Suppressor macrophage treated with lipopolysaccharide for 1 hour (primary cell): ENCODE measurements at regions not wholly inside any gene's neighbourhood (a gene's known extent, or its start where the extent isn't known, plus 50 kb on each side); places are given as distances from the start of the nearest gene placed in this dataset.

ENCODE experiments used
- DNase-seq, 3 donors: peaks; one replicate each; pipeline ENCODE4 v3.0.0-alpha.2; 2020 to 2022

DNA sequence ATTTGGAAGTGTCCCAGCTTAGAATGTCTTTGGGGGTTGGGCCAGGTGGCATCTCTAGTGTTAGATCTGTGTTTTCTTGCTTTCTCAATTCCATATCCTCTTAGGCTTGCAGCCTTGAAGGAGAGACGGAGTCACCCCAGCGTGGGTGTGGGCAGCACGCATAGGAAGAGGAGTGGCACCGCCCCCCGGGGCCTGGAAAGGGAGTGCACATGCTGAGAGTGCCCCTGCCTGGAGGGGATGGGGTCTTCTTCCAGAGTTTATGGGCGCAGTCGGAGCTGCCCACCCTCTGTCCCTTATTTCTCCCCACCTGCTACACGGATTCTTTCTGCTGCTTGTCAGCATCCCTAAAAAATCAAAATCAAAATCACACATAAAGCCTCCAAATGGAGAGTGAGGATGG lies 309.7 kb downstream of the QKI start:
- DNase-seq, result peak in 1 of 3 donors; percentile 32

DNA sequence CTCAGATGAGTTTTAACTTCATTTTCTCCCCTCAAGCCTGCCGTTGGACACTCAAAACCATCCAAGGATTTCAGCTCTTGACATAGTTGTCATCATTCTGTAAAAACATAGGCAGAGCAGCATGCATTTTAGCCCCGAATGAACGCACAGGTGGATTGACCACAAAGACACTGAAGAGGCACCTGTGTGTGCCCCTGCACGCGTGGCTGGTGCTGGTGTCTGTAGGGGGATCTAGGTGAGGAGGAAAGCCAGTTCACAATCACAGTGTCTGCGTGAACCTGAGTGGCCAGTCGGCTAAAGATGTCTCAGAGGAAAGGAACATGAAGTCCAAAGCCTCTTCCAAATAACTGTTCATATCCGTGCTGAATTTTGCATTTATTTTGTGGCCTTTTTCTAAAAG lies 309.2 kb downstream of the QKI start:
- DNase-seq, result no peak

DNA sequence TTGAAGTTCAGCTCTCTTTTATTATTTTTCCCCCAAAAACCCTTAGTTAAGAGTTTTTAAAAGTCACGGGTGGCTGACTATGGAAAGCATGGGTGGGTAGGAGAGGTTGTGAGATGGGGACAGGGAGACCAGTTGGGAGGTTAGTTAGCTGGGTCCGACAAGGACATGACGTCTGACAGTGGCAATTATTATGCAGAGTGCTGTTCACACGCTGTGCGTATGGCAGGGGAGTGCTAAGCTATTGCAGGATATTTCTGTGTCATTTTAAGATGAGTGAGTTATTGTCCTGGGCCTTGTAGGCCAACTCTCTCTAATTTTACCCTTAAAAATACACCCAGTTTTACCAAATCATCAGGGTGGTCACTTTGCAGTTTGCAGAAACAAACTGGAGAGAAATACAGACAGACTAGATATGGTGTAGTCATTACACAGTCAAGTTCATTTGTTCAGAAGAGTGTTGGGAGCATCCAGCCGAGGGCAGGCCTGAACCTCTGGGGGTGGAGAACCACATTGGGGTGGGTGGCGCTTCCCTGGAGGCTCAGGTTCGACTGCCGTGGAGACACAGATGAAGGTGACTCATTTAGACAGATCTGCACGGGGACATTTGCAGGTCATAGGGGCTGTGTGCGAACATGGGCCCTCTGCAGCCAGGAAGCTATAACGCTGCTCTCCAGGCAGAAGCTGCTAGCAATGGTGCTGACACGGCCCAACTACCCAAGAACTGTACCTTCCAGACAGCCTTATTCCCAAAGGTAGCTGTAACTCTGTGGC lies 307.6 kb downstream of the QKI start:
- no peak for DNase-seq

DNA sequence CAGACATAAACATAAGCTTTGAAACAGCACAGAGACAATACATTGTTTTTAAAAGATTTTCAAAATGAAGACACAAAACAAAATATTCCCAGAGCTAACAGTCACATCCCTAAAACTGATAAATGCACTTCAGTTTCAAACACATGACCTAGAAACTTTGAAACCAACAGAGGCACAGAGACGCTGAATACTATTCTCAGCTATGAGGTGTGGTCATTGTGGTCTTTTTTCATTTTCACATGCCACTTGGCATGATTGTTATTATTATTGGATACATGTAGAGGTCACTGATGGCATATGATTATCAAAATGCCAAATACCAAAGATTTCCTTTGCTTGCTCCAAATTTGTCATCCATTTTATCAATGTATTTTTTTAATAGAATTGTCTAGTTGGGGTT lies 306.9 kb downstream of the QKI start:
- no peak for DNase-seq

DNA sequence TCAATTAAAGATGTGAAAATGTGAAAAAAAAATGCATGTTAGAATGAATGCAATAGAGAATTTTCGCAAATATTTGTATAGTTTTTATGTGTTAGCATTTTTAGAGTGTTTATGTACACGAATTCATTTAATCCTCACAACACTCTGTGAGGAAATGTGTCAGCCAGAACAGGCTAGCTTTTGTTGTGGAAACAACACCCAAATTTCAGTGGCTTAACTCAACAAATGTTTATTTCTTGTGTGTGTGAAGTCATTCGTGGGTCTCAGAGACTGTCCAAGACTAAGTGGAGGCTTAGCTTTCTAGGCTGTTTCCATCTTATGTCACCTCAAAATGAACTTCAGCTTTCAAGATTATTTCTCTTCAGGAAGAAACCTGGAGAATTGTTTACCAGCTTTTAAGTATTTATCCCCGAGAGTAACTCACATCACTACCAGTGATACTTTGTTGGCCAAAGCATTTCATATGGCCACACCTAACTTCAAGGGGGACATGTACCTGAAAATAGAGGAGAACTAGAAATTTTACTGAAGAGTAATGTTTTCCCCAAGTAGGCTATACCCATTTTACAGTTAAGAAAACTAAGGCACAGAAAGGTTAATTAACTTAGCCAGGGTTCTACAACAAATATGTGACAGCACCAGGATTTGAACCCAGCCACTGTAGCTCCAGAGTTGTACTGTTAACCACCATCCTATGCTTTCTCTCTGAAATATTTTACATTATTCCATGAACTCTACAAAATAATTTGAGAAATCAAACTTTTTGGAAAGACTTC lies 306.1 kb downstream of the QKI start:
- no peak for DNase-seq

DNA sequence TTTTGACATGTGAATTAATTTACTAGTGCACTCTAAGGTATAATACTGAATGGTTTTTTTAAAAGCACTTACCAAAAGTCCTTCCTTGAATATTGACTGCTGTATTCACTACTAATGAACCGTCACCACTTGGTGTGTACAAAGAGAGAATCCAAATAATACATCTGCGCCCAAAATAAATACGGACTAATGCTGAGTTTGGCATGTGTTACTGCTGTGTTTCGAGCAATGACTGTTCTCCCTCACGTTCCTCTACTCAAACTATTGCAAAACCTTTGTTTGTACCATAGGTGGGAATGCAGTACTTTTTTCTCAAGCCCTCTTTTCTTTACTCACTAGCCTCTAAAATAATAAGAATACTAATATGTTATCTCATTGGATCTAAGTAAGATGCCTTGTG lies 305.5 kb downstream of the QKI start:
- no peak for DNase-seq

DNA sequence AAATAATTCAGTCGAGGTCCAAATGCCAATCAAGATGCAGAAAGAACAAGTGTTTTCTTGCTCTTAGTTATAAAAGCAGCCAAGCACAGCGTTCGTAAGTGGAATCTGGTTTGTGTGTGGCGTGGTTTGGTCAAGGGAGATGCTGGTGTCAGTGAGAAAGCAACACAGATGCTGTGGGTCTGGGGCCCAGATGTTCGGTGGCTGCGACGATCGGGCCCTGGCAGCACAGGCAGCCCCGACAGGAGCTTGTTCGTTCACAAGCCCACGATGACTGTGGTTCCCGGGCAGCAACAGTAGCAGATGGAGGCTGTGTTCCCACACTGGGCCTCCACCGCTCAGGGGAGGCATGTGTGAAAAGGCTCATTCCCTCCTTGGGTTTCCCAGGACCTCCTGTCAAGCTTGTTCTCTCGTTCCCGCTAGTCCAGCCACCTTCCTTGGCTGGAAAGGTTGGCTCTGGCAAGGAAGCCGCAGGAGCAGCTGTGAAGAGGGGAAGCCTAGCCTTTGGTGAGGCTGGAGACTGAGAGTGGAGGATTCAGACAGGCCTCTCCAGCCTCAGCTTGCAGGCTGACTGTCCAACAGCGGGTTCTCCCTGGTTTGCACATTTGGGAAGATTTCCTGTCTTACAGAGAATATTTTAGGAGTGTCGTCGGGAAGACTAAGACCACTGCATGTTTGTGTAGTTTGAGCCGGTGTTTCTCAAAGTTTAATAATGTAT lies 304.7 kb downstream of the QKI start:
- DNase-seq, result no peak

DNA sequence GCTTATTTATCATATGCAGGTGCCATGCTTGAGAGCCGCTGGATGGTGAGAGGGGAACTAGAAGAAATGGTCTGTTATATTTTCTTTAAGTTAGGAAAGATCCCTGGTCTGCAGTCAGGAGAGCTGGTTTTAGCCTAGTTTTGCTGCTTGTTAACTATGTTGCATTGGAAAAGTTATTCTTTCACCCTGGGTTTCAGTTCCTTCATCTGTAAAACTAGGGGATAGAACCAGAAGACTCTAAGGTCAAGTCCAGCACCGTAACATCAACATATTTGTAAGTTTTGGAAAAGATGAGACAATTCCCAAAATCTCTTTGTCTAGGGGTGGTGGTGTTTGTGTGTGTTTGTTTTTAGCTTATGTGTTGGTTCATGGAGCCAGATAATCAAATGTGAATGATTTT lies 304.0 kb downstream of the QKI start:
- DNase-seq, result no peak

DNA sequence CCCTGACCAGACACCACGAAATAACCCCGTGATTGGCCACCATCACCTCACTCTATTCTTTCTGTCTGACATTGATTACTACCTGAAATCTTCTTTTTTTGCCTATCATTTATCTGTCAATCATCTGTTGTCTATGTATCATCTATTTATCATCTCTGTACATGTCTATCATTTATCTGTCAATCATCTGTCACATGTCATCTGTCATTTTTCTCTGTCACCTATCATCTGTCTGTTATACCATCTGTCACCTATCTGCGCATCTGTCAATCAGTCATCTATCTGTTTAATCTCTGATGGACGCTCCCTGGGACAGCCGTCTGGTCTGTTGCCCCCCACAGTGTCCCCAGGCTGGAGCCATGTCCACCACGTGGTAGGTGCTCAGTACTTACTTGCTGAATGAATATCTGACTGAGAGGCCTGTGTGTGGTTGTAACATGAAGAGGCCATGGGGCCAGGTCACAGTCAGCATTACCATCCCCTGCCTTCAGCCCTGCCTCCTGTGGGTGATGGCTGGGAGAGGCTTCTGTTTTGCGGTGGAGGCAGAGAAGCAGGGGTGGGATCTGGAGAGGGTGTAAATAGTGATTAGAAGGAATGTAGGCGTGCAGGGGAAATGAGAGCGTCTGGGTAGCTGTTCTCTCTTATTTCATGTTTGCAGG lies 302.7 kb downstream of the QKI start:
- DNase-seq, result no peak

DNA sequence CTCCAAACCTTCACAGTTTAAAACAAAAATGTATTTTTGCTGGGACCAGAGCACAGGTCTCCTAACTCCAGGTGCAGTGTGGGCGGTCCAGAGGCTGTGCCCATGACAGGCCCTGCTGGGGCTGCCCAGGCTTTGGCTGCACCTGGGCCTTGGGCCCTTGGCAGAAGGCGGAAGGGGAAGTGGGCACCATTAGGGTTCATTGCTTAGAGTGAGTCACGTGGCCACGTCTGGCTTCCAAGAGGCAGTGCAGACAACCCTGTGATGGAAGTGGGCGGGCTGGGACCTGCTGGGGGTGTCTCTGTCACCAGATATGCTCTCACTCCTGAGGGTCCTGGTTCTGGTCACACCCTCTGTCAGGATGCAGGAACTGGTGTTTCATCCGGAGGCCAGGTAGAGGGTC lies 302.2 kb downstream of the QKI start:
- peak in 2 of 3 donors; percentile 33 to 44 for DNase-seq

DNA sequence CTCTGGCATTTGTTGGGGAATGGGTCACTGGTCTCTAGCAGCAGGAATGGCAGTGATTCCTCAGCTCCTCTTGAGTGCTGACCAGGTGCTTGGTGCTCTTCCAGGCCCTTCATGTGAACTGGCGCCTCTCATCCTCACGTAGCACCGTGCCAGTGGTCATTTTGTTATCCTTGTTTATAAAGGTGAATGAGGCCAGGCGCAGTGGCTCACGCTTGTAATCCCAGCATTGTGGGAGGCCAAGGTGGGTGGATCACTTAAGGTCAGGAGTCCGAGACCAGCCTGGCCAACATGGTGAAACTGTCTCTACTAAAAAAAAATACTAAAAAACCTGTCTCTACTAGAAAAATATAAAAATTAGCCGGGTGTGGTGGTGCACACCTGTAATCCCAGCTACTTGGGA lies 301.3 kb downstream of the QKI start:
- DNase-seq, result no peak

DNA sequence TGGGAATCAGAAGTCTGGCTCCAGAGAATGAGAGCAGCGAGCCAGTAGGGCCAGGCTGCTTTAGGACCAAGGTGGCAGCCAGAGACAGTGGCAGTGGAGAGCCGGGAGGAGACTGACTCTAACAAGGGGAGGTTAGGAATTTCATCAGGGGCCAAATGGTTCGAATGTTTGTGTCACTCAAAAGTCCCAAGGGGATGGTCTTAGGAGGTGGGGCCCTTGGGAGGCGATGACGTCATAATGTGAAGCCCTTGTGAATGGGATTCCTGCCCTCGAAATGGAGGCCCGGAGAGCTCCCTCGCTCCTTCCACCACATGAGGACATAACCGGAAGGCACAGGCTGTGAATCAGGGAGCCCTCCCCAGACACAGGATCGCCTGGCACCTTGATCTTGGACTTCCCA lies 299.7 kb downstream of the QKI start:
- peak in 1 of 3 donors; percentile 42 for DNase-seq

DNA sequence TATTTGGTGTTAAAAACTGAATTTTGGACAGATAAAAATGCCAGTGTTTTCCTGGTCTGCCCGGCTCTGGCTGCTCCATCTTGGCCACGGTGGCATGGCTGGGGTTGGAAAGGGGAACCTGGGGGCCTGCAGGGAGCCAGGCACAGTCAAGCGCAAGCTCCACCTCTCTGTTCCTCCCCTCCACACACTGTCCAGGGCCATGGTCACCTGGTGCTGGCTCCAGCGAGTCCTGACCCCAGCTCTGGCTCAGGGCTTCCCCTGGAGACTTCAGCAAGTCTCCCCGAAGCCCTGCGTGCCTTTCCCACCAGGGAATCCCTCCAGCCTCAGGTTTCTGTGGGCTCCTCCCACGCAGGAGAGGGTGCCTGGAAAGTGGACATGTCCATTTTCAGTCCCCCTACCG lies 298.5 kb downstream of the QKI start:
- peak in 1 of 3 donors; percentile 64 for DNase-seq

DNA sequence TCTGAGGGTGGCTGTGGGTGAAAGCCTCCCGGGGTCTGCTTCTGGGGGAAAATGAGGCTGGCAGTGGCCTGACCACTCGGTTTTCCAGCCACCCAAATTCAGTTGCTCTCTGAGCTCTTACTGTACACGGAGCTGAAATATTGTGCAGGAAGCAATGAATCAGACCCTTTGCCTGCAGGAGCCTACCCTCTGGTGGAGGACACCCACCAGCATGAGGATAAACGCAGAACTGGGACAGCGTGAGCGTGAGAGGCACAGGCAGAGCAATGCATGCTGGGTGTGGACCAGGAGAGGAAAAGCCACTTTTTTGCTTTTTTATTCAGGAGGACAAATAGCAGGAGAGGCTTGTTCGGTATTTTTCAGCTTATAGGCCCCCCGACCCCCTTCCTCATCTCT lies 298.0 kb downstream of the QKI start:
- DNase-seq, result peak; percentile 54 to 72 (median 57)

DNA sequence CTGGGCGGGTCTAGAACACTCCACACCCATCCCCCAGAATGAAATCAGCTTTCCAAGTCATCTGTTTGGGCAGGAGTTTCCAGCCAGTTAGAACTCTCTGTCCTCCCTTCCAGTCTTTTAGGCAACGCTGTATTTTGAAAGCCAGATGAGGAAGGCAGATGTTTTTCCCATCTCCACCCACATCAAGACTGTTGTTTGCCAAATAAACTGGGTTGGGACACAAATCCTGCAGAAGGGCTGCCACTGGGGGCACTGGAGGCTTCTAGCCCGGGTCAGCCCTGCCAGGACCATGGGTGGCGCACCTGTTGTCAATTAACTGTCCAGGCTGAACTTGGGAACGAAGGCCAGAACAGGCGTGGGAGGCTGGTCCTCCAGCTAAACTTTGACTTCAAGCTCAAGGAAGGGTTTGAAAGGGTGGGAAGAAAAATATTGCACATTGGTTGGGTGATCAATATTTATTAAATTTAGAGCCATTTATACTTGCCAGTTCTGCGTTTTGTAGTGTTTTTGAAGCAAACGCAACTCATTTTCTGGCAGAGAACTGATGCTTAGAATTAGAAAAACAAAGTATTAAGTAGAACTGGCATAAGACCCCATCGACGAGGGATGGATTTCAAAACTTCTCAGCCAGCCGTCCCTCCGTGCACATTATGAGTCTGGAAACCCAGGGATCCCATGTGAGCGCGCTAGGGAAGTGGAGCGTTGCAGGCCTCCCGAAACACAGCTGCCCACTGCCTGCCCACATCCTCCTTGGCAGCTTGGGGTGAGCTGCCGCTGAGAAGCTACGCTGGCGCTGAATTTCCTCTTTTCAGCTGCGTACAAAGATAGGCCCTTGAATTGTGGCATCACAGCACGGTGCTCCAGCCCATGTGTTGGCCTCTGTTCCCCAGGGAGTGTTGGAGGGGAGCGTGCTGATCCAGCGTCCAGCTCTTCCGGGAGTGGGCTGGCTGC lies 297.4 kb downstream of the QKI start:
- peak; percentile 92 to 94 (median 93) for DNase-seq

DNA sequence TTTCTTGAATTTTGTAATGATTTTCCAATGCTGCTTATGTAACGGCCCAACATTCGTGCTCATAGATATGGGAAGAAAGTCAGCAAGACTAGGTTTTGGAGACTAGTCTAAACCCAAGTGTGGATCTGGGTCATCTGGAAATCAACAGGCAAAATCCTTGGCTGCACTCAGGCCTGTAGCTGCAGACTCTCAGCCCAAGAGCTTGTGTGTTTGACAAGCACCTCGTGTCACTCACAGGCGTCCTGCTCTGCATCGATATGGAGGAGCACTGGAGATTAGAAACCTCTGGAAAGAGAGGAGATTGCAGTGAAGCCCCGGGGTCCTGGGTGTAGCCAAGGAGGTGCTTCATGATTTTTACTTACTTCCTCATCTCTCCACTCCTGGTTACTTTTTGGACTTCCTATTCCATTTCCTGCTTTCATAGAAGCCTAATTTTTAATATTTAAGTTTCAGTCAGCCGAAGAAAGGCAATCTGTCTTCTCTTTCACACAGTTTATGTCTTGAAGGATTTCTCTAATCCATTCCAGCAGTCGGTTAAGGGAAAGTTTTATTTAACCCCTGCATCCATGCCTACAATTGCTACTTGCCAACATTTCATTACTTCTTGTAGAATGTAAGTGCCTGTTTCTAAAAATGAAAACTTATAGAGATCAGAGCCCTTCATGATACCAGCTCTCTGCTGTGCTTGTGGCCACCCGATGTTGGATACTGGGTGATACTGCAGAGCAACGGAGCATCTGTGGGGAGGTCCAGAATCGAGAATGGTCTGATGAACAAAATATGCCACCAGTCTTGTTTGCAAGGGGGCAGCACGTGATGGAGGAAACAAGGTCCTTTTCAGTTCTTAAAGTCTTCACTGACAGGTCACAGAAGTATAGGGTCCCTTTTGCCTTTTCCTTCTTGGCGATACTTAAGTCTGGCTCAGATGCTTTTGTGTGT lies 296.3 kb downstream of the QKI start:
- peak in 1 of 3 donors; percentile 30 for DNase-seq

DNA sequence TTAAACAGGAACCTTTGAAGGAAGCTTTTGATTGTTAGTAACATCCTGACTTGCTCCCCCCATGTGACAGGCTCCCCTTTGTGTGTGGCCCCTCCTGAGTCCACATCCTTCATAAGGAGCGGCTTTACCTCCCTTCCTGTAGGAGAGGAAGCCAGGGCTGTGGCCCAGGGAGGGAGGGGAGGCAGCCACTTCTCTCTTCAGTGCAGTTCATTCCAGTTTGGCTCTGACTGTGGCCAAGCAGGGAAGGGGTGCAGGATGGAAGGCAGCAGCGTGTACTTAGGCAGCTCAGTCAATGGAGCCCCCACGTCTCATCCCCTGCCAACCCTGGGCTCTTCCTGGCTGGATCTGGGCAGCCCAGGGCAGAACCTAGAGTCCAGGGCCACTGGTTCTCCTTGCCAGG lies 295.2 kb downstream of the QKI start:
- DNase-seq, result peak in 1 of 3 donors; percentile 26

DNA sequence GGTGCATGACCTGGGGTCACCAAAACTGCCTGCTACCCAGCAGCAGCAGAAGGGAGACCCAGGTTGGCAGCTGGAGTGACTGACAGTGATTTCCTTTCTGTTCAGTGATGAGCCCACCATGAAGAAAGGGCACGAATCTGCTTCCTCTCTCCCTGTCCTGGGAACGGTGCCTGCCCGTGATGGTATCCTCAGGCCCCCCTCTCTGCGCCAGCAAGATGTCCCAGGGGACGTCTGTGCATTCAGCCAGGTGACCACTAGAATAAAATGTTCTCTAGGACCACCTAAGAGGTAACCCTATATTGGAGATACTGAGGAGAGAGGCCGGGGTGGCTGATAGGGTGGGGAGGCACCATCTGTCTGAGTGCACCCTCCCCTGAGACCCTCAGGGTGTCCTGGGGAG lies 294.7 kb downstream of the QKI start:
- no peak for DNase-seq

DNA sequence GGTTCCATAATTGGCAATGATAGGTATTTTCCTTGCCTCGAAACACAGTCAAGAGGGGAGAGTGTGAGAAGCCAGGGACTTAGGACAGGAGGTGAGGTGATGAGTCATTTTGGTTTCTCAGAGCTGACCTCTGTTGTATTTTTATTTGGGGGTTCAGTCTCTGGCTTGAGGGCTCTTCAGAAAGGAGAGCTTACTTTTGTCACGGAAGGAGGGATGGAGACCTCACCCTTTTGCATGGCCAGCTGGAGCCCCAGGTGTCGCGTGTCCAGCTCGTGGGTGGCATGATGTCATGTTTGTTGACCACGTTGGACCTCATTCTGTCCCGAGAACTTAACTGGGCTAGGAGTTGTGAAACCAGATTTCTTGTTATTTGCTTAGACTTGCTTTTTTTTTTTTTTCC lies 293.9 kb downstream of the QKI start:
- DNase-seq, result peak in 1 of 3 donors; percentile 20
